GM18909 (cell line): ENCODE measurements at regions not wholly inside any gene's neighbourhood (a gene's known extent, or its start where the extent isn't known, plus 50 kb on each side); places are given as distances from the start of the nearest gene placed in this dataset.
"Not testable (repeated sequence)": the region's sequence is repeated elsewhere in the genome, so short reads cannot be mapped to it uniquely, and the experiment has no call there.

Experiments
- ATAC-seq: cut with Tn5 transposase; IDR thresholded peaks from one replicate; pipeline ENCODE4 v1.9.1; 2021; ENCODE audit warnings: mild to moderate bottlenecking; ENCODE audit not compliant: unreplicated experiment, poor library complexity

DNA sequence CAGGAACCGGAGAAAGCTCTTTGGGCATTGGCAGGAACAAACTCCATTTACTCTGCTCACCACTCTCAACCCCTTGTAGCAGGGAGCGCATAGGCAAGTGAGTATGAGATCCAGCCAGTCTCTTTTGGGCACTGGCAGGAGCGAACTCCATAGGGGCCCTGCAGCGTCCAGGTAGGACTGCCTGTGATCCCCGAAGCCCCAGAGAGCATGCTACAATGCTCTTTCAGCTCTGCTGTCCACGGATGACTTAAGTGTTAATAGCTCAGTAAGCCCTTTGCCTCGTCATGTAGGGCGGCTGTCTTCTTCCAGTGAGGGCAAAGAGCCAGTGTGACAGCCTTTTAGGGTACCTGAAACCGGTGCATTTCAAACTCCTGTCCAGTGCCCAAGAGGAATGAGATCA is 1525.6 kb upstream of the RAG2 start:
- no peak for ATAC-seq

DNA sequence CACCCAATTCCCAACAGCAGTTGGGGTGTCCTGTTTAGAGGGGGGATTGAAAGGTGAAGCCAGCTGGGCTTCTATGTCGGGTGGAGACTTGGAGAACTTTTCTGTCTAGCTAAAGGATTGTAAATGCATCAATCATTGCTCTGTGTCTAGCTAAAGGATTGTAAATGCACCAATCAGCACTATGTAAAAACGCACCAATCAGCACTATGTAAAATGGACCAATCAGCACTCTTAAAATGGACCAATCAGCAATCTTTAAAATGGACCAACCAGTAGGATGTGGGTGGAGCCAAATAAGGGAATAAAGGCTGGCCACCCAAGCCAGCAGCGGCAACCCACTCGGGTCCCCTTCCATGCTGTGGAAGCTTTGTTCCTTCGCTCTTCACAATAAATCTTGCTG is 1518.6 kb upstream of the RAG2 start:
- not testable (repeated sequence) for ATAC-seq

DNA sequence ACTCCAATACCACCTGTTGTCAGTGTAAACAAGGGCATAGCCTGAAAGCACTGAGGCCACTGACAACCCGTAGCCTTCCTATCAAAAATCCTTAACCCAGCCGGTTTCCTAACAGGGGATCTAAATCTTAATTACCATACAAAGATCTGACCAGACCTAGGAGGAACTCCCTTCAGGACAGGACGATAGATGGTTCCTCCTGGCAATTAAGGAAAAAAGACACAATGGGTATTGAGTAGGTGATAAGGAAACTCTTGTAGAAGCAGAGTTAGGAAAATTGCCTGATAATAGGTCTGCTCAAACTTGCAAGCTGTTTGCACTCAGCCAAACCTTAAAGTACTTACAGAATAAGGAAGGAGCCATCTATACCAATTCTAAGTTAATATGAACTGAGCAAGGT is 1517.3 kb upstream of the RAG2 start:
- ATAC-seq: not testable (repeated sequence)

- no peak for ATAC-seq
Measured at GRCh38 chr11:38100836-38101462, 1502.9 kb upstream of the RAG2 start.

DNA sequence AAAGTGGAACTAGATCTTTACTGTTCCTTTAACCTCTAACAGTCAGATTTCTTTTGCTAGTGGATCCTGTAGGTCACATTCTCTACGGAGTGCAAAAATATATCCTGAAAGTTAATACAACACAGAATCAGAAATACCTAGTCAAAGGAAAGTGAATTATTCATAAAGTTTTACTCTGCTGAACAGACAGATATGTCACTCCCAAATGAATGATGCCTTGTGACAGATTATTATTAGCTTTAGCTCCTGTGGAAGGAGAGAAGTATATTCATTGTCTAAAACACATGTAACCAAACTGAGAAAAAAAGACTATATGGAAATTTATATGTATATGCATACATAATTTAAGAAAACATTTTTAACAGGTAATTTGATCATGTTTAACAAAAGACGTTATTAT is 1497.2 kb upstream of the RAG2 start:
- no peak for ATAC-seq

GRCh38 chr11:38089726-38090125 is 1491.7 kb upstream of the RAG2 start:
- no peak for ATAC-seq

DNA sequence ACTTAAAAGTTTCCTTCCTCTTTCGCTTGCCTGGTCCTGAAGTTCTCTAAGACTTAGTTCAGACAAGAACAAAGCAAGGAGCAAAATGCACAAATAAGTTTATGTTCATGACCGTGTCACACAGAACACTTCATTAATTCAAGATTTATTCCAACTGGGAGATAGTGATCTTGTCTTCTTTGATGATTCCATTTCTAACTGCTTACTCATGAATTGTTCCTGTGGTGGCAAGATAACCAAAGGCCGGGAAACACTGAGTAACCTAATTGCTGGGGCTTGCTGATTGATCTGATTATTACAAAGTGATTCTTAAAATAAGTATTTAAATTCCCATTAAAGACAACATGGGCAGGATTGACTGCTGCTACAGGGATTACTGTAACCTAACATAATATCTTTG is 1462.9 kb upstream of the RAG2 start:
- no peak for ATAC-seq

DNA sequence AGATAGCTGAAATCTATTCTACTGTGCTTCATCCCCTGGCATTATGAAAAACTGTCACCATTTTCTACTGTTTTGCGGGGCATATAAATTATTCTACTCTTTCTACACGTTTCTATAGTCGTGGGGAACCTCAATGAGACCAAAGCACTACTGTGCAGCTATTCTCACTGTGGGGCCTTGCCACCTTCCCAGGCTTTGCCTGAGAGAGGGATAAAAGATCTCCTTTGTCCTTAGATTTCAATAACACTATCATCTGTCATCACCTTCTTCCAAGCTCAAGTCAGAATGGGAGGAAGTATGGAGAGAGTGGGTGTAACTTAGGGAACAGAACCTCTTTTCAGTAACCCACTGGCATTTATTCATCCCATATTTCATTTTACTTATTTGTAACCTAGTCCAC is 1462.1 kb upstream of the RAG2 start:
- no peak for ATAC-seq

- no peak for ATAC-seq
Measured at GRCh38 chr11:38046571-38047135, 1448.6 kb upstream of the RAG2 start.

GRCh38 chr11:38043060-38043459 is 1445.0 kb upstream of the RAG2 start:
- no peak for ATAC-seq

GRCh38 chr11:38038777-38039176 is 1440.7 kb upstream of the RAG2 start:
- no peak for ATAC-seq

- ATAC-seq: no peak
Measured at GRCh38 chr11:38019072-38019775, 1421.2 kb upstream of the RAG2 start.

DNA sequence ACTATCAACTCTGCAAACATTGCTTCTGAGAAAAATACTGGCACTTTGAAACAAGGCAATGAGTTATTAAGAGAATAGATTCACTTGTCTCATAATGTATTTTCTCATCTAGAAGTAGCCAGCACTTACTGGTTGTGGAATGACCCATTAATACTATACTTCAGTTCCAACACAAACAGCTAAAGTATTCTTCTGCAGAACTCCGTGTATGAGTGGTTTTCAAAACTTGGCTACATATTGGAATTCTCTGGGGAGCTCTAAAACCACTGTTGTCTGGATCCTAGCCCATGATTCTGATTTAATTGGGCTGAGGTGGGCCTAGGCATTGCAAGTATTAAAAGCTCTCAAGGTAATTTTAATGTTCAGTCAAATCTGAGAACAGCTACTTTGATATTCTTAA is 1416.4 kb upstream of the RAG2 start:
- ATAC-seq: no peak

DNA sequence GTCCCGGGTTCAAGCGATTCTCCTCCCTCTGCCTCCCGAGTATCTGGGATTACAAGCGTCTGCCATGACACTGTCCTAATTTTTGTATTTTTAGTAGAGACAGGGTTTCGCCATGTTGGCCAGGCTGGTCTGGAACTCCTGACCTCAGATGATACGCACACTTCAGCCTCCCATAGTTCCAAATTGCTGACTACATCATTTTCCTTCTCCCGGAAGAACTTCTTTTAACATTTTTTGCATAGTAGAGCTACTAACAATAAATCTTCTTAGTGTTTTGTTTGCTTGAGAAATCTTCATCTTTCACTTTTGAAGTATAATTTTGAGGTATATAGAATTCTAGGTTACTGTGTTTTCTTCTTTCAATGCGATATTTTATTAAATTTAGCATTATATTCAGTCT is 1415.1 kb upstream of the RAG2 start:
- ATAC-seq: no peak

GRCh38 chr11:38011496-38011895 is 1413.5 kb upstream of the RAG2 start:
- ATAC-seq: no peak

GRCh38 chr11:38009932-38010331 is 1411.9 kb upstream of the RAG2 start:
- no peak for ATAC-seq

DNA sequence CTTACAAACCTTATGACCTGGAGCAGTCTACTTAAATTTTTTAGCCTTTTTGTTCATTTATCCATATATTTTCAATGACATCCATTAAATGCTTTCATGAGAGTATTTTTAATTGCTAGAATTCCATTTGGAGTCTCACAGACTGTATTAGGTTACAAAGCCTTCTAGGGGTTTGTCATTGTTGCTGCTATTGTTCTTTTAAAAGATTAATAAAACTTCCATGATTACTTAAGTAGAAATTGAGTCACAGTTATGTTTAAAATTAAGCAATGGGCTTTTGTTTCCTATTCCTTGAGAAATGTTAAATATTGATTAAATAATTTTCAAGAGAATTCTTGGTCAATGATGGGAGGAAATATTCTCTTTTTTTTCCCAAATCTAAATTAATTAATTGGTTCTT is 1408.4 kb upstream of the RAG2 start:
- no peak for ATAC-seq

DNA sequence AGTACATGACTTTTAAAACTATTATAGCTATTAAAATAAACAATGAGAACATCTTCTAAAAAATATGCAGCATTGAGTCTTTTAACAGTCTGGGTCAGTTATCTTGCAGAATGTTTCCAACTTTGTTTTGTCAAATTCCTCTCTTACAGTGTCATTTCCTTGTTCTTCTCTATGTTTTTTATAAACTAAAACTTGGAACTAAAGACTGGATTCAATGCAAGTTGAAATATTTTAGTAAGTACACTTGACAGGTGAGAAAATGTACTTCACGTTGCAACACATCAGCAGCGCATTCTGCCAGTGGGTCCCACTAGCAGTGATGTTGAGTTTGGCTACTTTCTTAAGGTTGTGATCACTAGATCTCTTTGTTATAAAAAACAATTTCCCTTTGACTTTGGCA is 1407.6 kb upstream of the RAG2 start:
- no peak for ATAC-seq

DNA sequence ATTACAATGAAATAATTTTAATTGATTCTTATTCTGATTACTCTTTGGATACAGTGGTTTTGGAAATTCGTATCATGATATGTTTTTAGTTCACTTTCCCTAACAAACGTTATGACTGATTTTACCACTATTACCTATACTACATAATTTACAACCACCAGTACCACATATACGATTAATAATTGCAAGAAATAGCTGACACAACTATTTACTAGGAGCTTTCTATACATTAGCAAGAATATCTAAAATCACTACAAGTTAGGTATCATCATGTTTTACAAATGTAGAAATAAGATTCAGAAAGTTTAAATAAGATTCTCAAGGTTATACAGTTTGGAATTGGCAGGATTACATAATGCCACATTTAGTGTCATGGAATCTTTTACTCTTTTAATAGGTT is 1401.1 kb upstream of the RAG2 start:
- no peak for ATAC-seq

GRCh38 chr11:37995886-37996285 is 1397.8 kb upstream of the RAG2 start:
- no peak for ATAC-seq

GRCh38 chr11:37988031-37988430 is 1390.0 kb upstream of the RAG2 start:
- ATAC-seq: no peak

- ATAC-seq: no peak
Measured at GRCh38 chr11:37984991-37985390, 1387.0 kb upstream of the RAG2 start.
